NCI-H524 (cell line): ENCODE measurements at regions not wholly inside any gene's neighbourhood (a gene's known extent, or its start where the extent isn't known, plus 50 kb on each side); places are given as distances from the start of the nearest gene placed in this dataset.
A peak's percentile ranks its signal among the peaks of the same experiment; 100 is the strongest.

Source experiments
- DNase-seq, 2 experiments: peaks; one replicate each; lab custom pipeline; 2025; lab: John Stamatoyannopoulos, UW

DNA sequence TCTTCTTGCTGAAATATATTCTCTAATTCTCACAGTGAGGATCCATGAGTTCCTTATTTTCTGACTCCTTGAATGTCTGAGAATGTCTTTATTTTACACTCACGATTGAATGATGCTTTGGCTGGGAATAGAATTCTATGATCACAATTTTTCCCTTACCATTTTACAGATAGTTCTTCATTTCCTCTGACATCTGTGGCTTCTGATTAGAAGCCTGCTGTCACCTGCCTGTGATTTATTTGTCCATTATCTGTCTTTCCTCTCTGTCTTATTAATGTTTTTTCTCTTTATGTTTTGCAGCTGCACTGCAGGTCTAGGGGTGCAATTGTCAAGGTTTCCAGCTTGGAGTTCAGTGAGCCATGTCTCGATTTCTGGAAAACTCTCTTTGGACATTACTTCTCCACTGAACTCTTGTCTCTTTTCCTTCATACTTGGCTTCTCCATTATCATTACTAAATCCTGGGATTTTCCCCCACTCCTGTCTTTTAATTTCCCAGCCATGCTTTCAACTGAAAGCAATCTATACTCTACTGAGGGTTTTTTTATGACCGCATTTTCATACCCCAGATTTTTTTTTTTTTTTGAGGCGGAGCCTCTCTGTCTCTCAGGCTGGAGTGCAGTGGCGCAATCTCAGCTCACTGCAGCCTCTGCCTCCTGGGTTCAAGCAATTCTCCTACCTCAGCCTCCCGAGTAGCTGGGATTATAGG lies 85.8 kb upstream of the PRNP start:
- DNase-seq: no peak

DNA sequence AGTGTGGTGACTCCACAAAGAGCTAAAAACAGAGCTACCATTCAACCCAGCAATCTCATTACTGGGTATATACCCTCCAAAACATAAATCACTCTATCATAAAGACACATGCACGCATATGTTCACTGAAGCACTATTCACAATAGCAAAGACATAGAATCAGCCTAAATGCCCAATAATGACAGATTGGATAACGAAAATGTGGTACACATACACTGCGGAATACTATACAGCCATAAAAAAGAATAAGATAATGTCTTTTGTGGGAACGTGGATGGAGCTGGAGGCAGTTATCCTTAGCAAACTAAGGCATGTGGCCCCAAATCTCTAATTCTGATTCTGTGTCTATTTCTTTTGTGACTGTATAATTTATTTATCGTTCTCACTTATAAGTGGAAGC lies 89.0 kb upstream of the PRNP start:
- DNase-seq: no peak

DNA sequence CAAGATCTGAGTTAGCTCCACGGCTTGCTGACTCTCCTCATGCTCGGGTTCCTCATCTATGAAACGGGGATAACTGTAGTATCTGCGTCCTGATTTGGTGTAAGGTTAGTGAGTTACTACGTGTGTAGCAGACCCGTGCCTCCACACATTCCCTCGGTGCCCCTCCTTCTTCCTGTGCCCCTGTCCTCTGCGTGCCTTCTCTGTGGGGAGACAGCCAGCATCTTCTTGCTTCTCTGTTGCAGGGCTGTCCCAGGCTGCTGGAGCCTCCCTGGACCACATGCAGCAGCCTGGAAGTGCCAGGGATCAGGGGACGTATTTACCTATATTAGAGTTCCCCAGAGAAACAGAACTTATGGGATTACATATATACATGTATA lies 93.1 kb upstream of the PRNP start:
- DNase-seq: no peak

DNA sequence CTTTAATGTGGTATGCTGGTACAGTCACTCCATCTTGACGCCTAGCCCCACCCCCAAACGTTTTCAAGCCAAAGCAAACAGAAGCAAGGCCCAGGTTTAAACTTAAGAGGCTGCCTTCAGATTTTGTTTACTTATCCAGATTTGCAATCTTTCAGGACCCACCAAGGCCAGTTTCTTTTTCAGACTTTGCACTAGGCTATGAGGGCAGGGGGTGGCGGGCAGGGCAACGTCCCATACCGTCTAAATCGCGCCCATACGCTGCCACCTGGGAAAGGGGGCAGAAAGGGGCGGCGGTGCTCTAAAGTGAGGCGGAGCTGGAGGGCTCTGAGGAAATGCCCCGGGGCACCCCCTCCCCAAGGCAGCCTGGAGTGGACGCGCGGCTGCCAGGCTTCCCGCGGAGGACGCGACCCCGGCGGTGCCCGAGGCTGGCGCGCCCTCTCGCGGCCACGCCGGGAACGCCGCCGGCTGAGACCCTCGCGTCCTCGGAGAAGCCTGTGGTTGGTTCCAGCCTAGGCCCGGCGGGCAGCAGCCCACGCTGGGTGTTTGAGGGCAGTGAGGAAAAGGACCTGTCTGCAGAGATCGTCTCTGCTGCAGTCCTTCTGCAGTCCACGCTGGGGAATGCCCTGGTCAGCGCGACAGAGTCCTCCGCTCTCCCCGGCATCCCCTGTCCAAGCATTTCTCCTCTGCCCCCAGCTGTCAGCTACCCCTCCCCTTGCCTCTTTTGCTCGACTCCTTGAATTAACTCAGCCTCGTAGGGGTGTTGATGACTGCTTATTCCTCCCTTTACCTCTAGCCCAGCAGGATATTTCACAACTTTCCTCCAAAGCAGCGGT lies 93.7 kb upstream of the PRNP start:
- DNase-seq: peak; percentile 29 to 57

DNA sequence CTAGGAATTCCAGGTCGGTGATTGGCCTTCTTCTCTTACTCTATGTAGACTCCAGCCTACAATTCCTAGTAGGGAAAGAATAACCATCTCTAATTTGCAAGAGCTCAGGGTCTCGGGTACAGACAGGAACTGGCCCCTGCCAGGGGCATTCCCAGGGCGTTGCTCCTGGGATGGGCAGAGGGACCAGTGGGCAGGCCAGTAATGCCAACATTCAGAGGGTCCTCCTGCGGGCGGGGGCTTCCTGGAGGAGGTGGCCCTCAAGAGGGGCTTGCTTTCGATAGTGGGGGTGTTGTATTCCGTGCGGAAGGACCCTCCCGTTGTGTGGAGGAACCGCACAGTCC lies 94.3 kb upstream of the PRNP start:
- no peak for DNase-seq

DNA sequence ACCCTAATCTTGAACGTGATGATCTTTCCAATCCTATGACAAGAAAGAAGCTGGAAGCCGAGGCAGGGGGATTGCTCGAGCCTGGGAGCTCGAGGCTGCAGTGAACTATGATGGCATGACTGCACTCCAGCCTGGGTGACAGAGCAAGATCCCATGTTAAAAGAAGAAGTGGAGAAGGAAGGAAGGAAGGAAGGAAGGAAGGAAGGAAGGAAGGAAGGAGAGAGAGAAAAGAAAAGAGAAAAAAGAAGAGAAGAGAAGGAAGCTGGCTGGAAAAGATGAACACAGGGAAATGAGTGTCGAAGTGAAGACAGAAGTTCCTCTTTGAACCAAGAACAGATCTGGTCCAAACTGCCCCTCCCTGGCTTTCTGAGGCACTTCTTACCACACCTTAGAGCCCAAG lies 100.5 kb upstream of the PRNP start:
- no peak for DNase-seq

DNA sequence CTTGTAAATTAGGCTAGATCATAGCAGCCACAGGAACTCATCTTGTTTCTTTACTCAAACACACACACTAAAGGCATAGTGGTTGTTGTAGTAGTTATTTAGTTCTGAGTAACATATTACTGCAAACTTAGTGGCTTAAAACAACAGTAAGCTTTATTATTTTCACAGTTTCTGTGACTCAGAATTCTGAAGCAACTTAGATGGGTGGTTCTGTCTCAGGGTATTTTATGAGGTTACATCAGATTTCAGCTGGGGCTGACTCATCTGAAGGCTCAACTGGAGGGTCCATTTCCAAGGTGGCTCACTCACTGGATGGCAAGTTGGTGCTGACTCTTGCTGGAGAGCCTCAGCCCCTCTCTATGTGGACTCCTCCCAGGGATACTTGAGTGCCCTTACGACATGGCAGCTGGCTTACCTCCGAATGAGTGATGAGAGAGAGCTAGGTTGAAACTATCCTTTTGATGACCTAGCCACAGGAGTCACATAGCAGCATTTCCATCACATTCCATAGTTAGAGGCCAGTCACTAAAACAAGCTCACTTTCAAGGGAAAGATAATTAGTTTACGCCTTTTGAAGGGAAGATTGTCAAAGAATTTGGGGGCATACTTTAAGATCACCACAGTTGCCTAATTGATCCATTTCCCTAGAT lies 101.0 kb upstream of the PRNP start:
- no peak for DNase-seq

DNA sequence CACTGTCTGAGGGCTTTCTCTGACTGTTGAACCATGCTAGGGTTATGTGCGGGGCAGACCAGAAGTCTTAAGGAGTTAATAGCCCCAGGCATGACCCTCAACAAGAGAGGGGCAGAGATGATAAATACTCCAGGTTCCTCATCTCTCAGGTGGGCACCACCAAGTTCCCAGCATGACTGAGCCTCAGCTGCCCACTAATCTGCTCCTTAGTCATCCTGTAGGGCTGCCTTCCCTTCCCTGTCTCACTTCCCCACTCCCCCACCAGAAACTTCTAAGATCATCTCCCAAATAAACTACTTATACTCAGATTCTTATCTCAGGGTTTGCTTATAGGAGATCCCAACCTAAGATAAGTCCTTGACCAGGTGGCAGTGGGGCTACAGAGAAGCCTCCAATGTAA lies 101.7 kb upstream of the PRNP start:
- DNase-seq: no peak

DNA sequence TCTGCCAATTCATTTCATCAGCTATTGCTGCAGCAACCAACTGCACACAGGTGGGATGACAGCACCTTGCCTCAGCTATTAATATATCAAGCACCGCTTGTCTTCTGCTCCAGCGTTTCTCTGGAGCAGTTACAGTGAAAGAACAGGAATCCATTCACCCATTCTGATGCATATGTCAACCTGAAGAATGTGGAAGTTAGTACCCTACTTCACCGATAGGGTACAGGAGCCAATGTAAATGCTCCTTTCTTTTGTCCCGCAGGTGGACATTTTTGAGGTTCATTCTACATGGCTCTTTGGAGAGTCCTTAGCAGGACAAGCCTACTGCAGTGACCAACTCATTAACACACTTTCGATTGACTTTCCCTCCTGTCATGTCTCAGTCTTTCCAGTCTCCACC lies 104.4 kb upstream of the PRNP start:
- no peak for DNase-seq

DNA sequence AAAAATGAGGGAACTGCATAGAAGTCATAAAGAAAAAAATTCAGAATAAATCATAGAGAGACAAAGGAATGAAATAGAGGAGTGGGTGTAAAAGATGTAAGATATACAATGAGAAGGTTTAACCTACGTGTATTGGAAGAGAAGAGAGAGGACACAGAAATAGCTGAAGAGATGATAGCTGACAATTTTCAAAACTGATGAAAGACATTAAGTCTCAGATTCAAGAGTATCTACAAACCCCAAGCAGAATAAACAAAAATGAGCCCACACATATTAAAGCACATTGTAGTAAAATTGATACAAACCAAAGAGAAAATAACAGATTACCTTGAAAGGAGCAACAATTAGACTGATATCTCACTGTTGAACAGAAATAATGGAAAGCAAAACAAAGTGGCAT lies 107.9 kb upstream of the PRNP start:
- DNase-seq: no peak

DNA sequence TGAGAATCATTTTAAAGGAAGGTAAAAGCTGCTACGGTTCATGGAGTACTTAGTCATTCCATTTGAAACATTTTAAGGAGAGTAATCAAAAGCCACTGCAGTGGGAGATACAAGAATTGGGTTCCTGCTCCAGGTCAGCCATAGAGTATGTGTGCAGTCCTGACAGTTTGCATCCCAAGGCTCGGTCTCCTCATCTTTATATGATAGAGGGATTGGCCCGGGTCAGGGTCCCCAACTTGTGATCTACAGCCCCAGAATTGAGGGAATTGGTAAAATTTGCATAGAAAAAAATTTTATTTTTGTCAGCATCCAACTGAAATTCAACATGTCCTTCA lies 111.9 kb upstream of the PRNP start:
- DNase-seq: no peak

DNA sequence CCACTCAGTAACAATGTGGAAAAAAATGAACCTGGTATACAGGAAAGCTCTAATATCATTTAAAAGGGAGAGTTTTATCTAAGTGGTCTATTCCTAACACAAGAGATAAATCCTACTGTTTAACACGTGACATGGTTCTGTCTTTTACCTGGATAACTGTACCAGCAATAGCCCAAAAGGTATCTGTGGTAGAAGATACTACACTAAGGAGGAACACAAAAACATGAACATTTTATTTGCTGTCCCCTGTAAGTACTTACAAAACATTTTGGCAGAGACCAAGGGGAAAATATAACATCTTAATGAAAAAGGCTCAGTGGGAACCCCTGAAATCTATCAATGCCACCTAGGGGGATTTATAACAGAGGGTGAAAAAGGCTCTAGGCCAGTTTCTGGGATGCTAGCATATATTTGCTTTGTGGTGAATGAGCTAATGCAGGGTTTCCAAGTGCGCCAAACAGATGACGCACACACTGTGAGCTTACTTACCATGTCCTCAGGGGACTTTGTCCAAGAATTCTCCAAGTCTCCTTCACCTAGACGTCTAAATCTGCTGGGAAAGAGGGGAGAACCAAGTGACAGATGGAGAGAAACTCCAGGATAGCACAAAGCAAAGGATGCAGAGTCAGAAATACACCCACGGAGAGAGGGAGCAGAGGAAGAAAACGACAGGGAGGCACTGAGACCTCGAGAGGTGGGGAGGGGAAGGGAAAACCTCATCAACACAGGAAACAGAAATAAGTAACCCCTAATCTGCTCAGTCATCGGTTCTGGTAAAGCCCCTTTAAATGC lies 112.5 kb upstream of the PRNP start:
- peak in 1 of 2 experiments; percentile 17 for DNase-seq

DNA sequence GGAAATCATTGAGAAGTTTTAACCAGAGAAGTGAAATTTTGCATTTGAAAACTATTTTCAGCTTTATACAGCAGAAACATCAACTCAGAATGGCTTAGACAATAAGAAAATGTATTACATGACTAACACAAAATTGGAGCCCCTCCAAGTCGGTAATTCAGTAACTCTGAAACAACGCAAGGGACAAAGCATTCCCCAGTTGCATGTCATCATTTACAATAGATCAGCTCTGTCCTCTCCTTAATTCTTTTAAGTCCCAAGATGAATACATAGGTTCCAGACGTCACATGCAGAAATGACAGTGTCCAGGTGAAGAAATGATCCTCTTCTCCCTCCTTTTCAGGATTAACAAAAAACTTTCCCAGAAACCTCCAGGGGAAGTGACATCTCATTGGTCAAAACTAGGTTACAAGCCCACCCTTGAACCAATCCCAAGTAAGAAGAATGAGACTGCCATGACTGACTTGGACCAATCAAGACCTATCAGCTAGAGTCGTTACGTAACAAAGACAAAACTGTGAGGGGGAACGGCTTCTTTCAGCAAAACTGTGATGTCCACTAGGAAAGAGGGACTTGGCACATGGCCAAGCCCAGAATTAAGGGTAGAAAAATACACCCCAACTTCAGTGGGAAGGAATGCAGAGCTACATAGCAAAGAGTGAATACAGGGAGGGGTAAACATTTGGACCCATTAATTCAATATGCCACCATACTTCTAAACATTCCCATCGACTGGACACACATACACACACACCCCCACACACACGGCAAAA lies 114.3 kb upstream of the PRNP start:
- no peak for DNase-seq

DNA sequence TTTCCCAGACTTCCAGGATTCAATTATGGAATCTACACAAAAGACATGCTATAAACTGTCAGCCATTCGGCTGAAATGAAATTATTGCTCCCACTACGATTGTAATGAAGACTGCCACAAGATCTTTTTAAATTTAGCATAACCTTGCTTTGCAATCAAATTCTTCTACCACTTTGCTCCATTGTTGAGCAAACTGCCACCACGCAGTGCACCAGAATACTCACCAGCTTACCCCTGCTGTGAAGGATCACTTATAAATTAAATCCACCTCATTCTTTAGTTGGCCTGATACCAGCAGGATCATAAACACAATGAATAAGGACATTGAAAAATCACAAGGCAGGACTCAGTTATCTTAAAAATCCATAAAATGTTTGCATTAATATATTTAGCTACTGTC lies 116.4 kb upstream of the PRNP start:
- DNase-seq: no peak

DNA sequence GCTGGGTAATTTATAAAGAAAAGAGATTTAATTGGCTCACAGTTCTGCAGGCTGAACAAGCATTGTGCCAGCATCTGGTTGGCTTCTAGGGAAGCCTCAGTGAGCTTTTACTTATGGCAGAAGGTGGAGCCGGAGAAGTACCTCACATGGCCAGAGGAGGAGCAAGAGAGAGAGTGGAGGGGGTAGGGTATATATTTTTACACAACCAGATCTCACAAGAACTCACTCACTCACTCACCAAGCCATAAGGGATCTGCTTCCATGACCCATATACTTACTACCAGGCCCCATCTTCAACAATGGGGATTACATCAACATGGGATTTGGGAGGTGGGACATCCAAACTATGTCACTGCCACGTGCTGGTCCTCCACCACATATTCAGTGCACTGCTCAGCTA lies 117.2 kb upstream of the PRNP start:
- peak in 1 of 2 experiments; percentile 7 for DNase-seq

DNA sequence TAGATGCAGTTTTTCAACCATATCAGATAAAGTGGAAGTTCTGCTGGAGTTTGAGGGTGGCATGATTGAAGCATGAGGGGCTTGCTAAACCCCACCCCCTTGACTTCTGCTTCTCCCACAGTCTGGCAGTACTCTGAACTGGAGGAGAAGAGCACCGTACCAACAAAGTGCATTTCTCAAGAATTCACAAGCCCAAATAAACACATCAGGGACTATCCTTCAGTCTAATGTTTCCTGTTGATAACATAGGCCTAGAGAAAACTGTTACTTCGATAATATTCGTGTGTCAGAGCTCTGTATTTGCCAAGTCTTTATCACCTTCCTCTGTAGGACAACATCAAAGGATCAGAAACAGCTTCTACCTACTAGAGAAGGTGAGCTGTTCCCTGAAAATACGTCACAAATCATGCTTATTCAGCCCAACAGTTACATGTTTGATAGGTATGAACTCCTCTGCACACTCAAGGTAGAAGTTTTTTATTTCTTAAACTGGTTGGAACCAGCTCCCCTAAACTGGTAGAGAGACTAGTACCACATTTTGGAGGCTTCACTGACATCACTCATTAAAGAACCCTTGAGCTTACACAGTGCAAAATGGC lies 117.8 kb upstream of the PRNP start:
- DNase-seq: no peak

DNA sequence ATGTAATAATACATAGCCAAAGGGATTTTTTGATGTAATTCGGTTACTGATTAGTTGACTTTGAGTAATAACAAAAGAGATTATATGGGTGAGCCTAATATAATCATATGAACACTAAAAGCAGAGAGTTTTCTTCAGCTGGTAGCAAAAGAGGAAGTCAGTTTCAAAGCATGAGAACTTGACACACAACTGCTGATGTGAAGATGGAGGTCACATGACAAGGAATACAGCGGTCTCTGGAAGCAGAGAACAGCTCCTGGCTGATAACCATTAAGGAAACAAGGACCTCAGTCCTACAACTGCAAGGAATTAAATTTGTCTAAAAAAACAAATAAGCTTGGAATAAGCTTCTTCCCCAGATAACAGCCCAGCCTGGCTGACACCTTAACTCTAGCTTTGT lies 119.1 kb upstream of the PRNP start:
- DNase-seq: no peak

DNA sequence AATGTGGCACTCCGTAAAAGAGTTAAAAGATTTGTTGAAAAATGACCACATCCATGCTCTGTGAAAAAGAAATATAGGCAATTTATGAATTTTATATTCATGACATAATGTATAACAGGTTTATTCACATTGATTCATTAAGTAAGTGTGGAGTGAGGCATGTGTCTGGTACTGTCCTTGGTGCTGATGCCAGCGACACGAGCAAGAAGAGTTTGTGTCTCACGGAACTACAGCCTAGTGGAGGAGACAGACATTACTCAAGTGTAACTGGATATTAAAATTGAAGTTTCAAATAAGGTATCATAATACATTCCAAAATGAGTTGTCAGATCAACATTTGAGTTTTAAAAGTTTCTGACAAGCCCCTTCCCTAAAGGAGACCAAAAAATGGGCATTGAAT lies 122.7 kb upstream of the PRNP start:
- DNase-seq: no peak

DNA sequence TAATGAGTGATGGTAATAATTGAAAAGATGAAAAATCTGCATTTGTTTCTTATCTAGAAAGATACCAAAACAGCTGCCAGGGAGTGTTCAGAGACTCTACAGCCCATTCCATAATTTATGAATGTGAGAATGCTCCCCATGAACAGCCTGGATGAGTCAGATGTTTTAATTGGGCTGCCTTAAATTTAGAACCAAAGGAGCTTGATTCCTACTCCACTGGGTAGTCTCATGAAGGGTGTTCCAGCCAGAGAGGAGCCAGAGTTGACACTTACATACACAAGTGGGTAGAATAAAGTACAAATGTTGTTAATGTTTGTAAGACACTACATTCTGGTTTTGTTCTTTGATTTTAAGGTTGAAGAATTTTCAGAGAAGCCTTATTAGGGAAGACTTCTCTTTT lies 123.2 kb upstream of the PRNP start:
- DNase-seq: no peak

DNA sequence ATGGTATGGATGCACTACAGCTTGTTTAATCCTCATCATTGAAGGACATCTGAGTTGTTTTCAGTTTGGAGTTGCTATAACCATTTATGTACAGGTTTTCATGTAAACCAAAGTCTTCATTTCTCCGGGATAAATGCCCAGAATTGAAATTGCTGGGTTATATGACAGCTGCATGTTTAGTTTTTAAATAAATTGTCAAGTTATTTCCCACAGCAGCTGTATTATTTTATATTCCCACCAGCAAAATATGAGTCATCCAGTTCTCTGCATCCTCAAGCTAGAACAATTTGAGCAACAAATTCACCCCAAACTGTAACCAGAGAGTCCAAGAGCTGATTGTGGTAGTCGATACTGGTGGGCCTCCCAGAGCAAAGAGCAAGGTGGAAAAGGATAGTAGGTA lies 125.6 kb upstream of the PRNP start:
- DNase-seq: no peak

DNA sequence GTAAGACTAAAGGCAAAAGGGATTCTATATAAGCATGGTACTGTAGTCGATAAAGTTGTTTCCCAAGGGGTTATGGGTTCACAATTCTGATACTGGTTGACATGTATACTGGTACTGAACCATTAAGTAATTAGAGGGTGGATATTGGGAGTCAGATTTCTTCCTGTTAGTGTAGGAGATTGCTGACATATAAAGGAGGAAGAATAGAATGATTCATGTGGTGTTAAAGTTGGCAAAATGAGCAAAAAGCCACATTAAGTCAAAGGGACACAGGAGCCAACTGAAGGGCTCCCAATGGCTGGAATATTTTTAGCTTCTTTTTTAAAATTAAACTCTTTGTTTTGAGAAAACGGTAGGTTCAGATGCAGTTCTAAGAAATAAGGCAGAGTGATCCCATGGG lies 126.3 kb upstream of the PRNP start:
- DNase-seq: no peak

DNA sequence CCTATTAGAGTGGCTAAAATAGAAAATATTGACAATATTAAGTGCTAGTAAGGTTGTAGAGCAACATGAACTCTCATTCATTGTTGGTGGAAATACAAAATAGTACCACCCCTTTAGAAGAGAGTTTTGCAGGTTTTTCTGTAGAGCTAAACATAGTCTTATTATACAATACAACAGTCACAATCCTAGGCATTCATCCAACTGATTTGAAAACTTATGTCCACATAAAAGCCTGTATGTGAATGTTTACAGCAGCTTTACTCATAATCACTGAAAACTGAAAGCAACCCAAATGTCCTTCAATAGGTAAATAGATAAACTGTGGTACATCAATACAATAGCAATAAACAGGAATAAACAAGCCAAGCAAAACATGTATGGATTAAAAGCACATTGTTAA lies 127.2 kb upstream of the PRNP start:
- no peak for DNase-seq
